HepG2 (cell line): ENCODE measurements at regions not wholly inside any gene's neighbourhood (a gene's known extent, or its start where the extent isn't known, plus 50 kb on each side); places are given as distances from the start of the nearest gene placed in this dataset.

Experiments used
- ATF7-NPFF ChIP-seq: sonication (generic); formaldehyde crosslinking; IDR thresholded peaks from 2 replicates; pipeline ENCODE4 v1.8.1; 2023; ENCODE audit warnings: mild to moderate bottlenecking, low read depth, missing genetic modification reagents, moderate library complexity
- E2F2 ChIP-seq: sonication (generic); formaldehyde crosslinking; IDR thresholded peaks from 2 replicates; pipeline ENCODE4 v1.4.0; 2020; ENCODE audit warnings: missing genetic modification reagents, borderline replicate concordance
- ESRRA ChIP-seq: sonication (generic); formaldehyde crosslinking; IDR thresholded peaks from 2 replicates; pipeline ENCODE4 v1.5.1; 2020; ENCODE audit warnings: mild to moderate bottlenecking, low read depth, missing genetic modification reagents
- HNRNPK ChIP-seq: fragments of 200-400 bp; formaldehyde crosslinking; IDR thresholded peaks from 2 replicates; pipeline ENCODE4 v1.6.1; 2018; ENCODE audit warnings: low read length, low read depth, moderate library complexity, mild to moderate bottlenecking; ENCODE audit not compliant: poor library complexity, severe bottlenecking
- KLF12 ChIP-seq: sonication (generic); formaldehyde crosslinking; IDR thresholded peaks from 2 replicates; pipeline ENCODE4 v1.4.0; 2020; ENCODE audit warnings: missing genetic modification reagents, borderline replicate concordance
- MAFG ChIP-seq: sonication (generic); formaldehyde crosslinking; IDR thresholded peaks from 2 replicates; pipeline ENCODE4 v1.5.1; 2020; ENCODE audit warnings: mild to moderate bottlenecking, missing genetic modification reagents
- NFE2L2 ChIP-seq: fragments of 150-350 bp; IDR thresholded peaks from 2 replicates; pipeline ENCODE4 v1.6.1; 2014; ENCODE audit warnings: low read length
- NONO ChIP-seq, 2 experiments: fragments of 450-650 bp in 1 of 2; sonication (generic) in 1 of 2; formaldehyde crosslinking in 1 of 2; IDR thresholded peaks in 1 of 2; conservative IDR thresholded peaks in 1 of 2; 2 replicates each; pipeline versions ENCODE4 v1.6.1 to v1.8.0; 2017 to 2022; ENCODE audit warnings: mild to moderate bottlenecking in 1 of 2, missing genetic modification reagents in 1 of 2, moderate library complexity in 1 of 2
- RBM22 ChIP-seq: fragments of 200-400 bp; formaldehyde crosslinking; optimal IDR thresholded peaks from 2 replicates; pipeline ENCODE3; 2017; ENCODE audit warnings: mild to moderate bottlenecking, low read length, moderate library complexity
- TMF1 ChIP-seq: sonication (generic); formaldehyde crosslinking; IDR thresholded peaks from 2 replicates; pipeline ENCODE4 v1.8.1; 2022; ENCODE audit warnings: low read depth, missing genetic modification reagents
- TOE1 ChIP-seq: sonication (generic); formaldehyde crosslinking; IDR thresholded peaks from 2 replicates; pipeline ENCODE4 v1.4.0; 2020; ENCODE audit warnings: mild to moderate bottlenecking, missing genetic modification reagents
- ZBTB10 ChIP-seq: sonication (generic); formaldehyde crosslinking; IDR thresholded peaks from 2 replicates; pipeline ENCODE4 v1.4.0; 2020; ENCODE audit warnings: missing genetic modification reagents, borderline replicate concordance
- ZNF496 ChIP-seq: sonication (generic); formaldehyde crosslinking; IDR thresholded peaks from 2 replicates; pipeline ENCODE4 v1.8.1; 2023; ENCODE audit warnings: mild to moderate bottlenecking, moderate library complexity, missing genetic modification reagents; ENCODE audit not compliant: insufficient replicate concordance
- ZNF639 ChIP-seq: conservative IDR thresholded peaks from 2 replicates; pipeline ENCODE4 v1.6.1; 2018; ENCODE audit warnings: missing genetic modification reagents
- ZNF776 ChIP-seq: sonication (generic); formaldehyde crosslinking; IDR thresholded peaks from 2 replicates; pipeline ENCODE4 v1.4.0; 2020; ENCODE audit warnings: mild to moderate bottlenecking, missing genetic modification reagents

GRCh38 chr1:239539812-239540211 is 153.4 kb downstream of the CHRM3 start (continued):
- no peak for TF ChIP-seq ZBTB10 (CRISPR knock-in tag)
- no peak for TF ChIP-seq E2F2 (CRISPR knock-in tag)
- TF ChIP-seq ZNF496 (CRISPR knock-in tag) = no peak
- TF ChIP-seq NFE2L2 = no peak
- no peak for TF ChIP-seq NONO (IDR thresholded peaks at IDR 0.05)
- no peak for TF ChIP-seq NONO (CRISPR knock-in tag; conservative IDR thresholded peaks at IDR 0.05)
- no peak for TF ChIP-seq ZNF639
- TF ChIP-seq MAFG = no peak
- TF ChIP-seq HNRNPK = no peak
- TF ChIP-seq KLF12 (CRISPR knock-in tag) = no peak
- no peak for TF ChIP-seq TMF1 (CRISPR knock-in tag)
- TF ChIP-seq ATF7-NPFF = no peak
- no peak for TF ChIP-seq ESRRA (CRISPR knock-in tag)
- TF ChIP-seq TOE1 (CRISPR knock-in tag) = no peak
- TF ChIP-seq ZNF776 (CRISPR knock-in tag) = no peak
- no peak for TF ChIP-seq RBM22
